ENCODE measurements at regions not wholly inside any gene's neighbourhood (a gene's known extent, or its start where the extent isn't known, plus 50 kb on each side); places are given as distances from the start of the nearest gene placed in this dataset.

GRCh38 chr7:114160925-114161324 is 242.1 kb upstream of the PPP1R3A start:
- H3K36me3 ChIP-seq (ENCODE audit: control insufficient read depth, insufficient read depth, low read length) = no peaks in the 10 kb centered on the region
- H3K4me1 ChIP-seq = no peaks in the 10 kb centered on the region
- no peak overlapping the region for H3K4me3 ChIP-seq (ENCODE audit: low read depth, low read length)
- H3K9ac ChIP-seq = no peak overlapping the region
- H3K4me2 ChIP-seq (ENCODE audit: low read length) = no peak overlapping the region
- no peaks in the 10 kb centered on the region for H3K79me2 ChIP-seq
- no peaks in the 10 kb centered on the region for H3K9me3 ChIP-seq (ENCODE audit: control insufficient read depth, low read length)
- H2AFZ ChIP-seq = no peak overlapping the region
- no peaks in the 10 kb centered on the region for H3K27me3 ChIP-seq (ENCODE audit: control insufficient read depth, insufficient read depth, low read length)
- H3K27ac ChIP-seq = no peak overlapping the region
- TF ChIP-seq CTCF (IDR thresholded peaks at IDR 0.05) = no peak

GRCh38 chr7:114158854-114159253 is 240.0 kb upstream of the PPP1R3A start:
- Histone ChIP-seq H3K9me3 (ENCODE audit: control insufficient read depth, low read length) (no peaks in the 10 kb centered on the region), H2AFZ (no peak overlapping the region), H3K27me3 (ENCODE audit: control insufficient read depth, insufficient read depth, low read length) (no peaks in the 10 kb centered on the region), H3K4me1 (no peaks in the 10 kb centered on the region), H3K36me3 (ENCODE audit: control insufficient read depth, insufficient read depth, low read length) (no peaks in the 10 kb centered on the region), H3K4me3 (ENCODE audit: low read depth, low read length) (no peak overlapping the region), H3K79me2 (no peaks in the 10 kb centered on the region), H3K9ac (no peak overlapping the region), H3K27ac (no peak overlapping the region), H3K4me2 (ENCODE audit: low read length) (no peak overlapping the region)
- no peak for TF ChIP-seq CTCF (IDR thresholded peaks at IDR 0.05)

GRCh38 chr7:114158275-114158674 is 239.5 kb upstream of the PPP1R3A start:
- H3K27me3 ChIP-seq (ENCODE audit: control insufficient read depth, insufficient read depth, low read length) = no peaks in the 10 kb centered on the region
- H3K9ac ChIP-seq = no peak overlapping the region
- H3K36me3 ChIP-seq (ENCODE audit: control insufficient read depth, insufficient read depth, low read length) = no peaks in the 10 kb centered on the region
- H3K4me1 ChIP-seq = no peaks in the 10 kb centered on the region
- H2AFZ ChIP-seq = no peak overlapping the region
- H3K4me3 ChIP-seq (ENCODE audit: low read depth, low read length) = no peak overlapping the region
- H3K27ac ChIP-seq = no peak overlapping the region
- H3K79me2 ChIP-seq = no peaks in the 10 kb centered on the region
- no peak for TF ChIP-seq CTCF (IDR thresholded peaks at IDR 0.05)
- no peaks in the 10 kb centered on the region for H3K9me3 ChIP-seq (ENCODE audit: control insufficient read depth, low read length)
- no peak overlapping the region for H3K4me2 ChIP-seq (ENCODE audit: low read length)

- no peak overlapping the region for H3K9ac ChIP-seq
- H3K27me3 ChIP-seq (ENCODE audit: control insufficient read depth, insufficient read depth, low read length) = no peaks in the 10 kb centered on the region
- H3K36me3 ChIP-seq (ENCODE audit: control insufficient read depth, insufficient read depth, low read length) = no peaks in the 10 kb centered on the region
- no peaks in the 10 kb centered on the region for H3K79me2 ChIP-seq
- no peak overlapping the region for H3K4me3 ChIP-seq (ENCODE audit: low read depth, low read length)
- no peaks in the 10 kb centered on the region for H3K4me1 ChIP-seq
- TF ChIP-seq CTCF (IDR thresholded peaks at IDR 0.05) = no peak
- H3K27ac ChIP-seq = no peak overlapping the region
- H2AFZ ChIP-seq = no peak overlapping the region
- no peaks in the 10 kb centered on the region for H3K9me3 ChIP-seq (ENCODE audit: control insufficient read depth, low read length)
- no peak overlapping the region for H3K4me2 ChIP-seq (ENCODE audit: low read length)
Observed at GRCh38 chr7:114156178-114156577, 237.4 kb upstream of the PPP1R3A start.

Measured in parathyroid adenoma (tissue), 2 donors.